ENCODE measurements at regions not wholly inside any gene's neighbourhood (a gene's known extent, or its start where the extent isn't known, plus 50 kb on each side); places are given as distances from the start of the nearest gene placed in this dataset.

- H3K4me1 Mint-ChIP-seq (ENCODE audit: low read depth in 2 of 2): no peaks in the 10 kb centered on the region
- H3K9me3 Mint-ChIP-seq: peaks cover 0 to 2% of the 10 kb centered on the region in 2 donors
- no peak overlapping the region for H3K27ac Mint-ChIP-seq
- ATAC-seq (replicated peaks) (no peak), DNase-seq (no peak)
- no peaks in the 10 kb centered on the region for H3K27me3 Mint-ChIP-seq
- H3K4me3 Mint-ChIP-seq: no peak overlapping the region
- no peaks in the 10 kb centered on the region for H3K36me3 Mint-ChIP-seq (ENCODE audit: insufficient read depth)
Observed at GRCh38 chr20:10953437-10953836, 279.6 kb upstream of the JAG1 start.

GRCh38 chr20:10954137-10954840 lies 280.5 kb upstream of the JAG1 start:
- Mint-ChIP-seq H3K27ac (no peak overlapping the region), H3K9me3 (peaks cover 0 to 2% of the 10 kb centered on the region in 2 donors), H3K36me3 (ENCODE audit: insufficient read depth) (no peaks in the 10 kb centered on the region), H3K4me1 (ENCODE audit: low read depth in 2 of 2) (no peaks in the 10 kb centered on the region), H3K27me3 (no peaks in the 10 kb centered on the region), H3K4me3 (no peak overlapping the region)
- DNase-seq (no peak), ATAC-seq (replicated peaks) (no peak)

DNA sequence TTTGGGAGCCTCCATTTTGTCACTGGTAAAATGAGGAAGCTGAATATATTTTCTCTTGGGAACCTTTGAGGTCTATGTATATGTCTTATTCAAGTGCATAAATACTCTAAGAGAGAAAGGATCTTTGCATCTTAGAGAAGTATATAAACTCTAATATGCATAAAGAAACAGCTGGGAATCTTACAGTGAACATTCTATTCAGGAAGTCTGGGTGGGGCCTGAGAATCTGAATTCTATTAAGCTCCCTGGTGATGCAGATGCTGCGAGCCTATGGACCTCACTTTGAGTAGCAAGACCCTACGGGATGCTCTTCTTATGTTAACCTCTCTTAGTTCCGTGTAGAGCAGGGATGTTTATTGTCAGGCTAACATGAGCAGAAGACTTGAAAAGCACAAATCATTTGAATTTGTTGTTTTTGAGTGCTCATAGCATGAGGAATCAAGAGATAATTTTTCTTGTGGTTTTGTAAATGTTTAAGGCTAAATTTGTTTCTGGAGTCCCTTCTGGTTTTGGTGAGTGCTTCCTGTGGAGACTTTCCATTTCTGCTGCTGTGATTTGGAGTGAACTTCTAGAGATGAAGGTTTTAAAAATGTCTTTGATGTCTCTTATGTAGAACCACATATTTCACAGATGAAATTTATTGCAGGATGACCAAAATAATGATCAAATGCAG lies 281.2 kb upstream of the JAG1 start:
- Mint-ChIP-seq H3K9me3 (peaks cover 0 to 2% of the 10 kb centered on the region in 2 donors), H3K27me3 (no peaks in the 10 kb centered on the region), H3K4me3 (no peak overlapping the region), H3K27ac (no peak overlapping the region), H3K4me1 (ENCODE audit: low read depth in 2 of 2) (no peaks in the 10 kb centered on the region), H3K36me3 (ENCODE audit: insufficient read depth) (no peaks in the 10 kb centered on the region)
- ATAC-seq (replicated peaks): no peak
- DNase-seq: no peak

- peaks cover 0 to 4% of the 10 kb centered on the region in 2 donors for H3K9me3 Mint-ChIP-seq
- no peaks in the 10 kb centered on the region for H3K27me3 Mint-ChIP-seq
- no peaks in the 10 kb centered on the region for H3K4me1 Mint-ChIP-seq (ENCODE audit: low read depth in 2 of 2)
- ATAC-seq (replicated peaks): no peak
- no peaks in the 10 kb centered on the region for H3K36me3 Mint-ChIP-seq (ENCODE audit: insufficient read depth)
- H3K27ac Mint-ChIP-seq: no peak overlapping the region
- H3K4me3 Mint-ChIP-seq: no peak overlapping the region
- no peak for DNase-seq
Observed at GRCh38 chr20:10958279-10958678, 284.5 kb upstream of the JAG1 start.

- H3K36me3 Mint-ChIP-seq (ENCODE audit: insufficient read depth): no peaks in the 10 kb centered on the region
- H3K9me3 Mint-ChIP-seq: peaks cover 0 to 4% of the 10 kb centered on the region in 2 donors
- H3K27ac Mint-ChIP-seq: no peak overlapping the region
- H3K4me3 Mint-ChIP-seq: no peak overlapping the region
- DNase-seq (no peak), ATAC-seq (replicated peaks) (no peak)
- no peaks in the 10 kb centered on the region for H3K4me1 Mint-ChIP-seq (ENCODE audit: low read depth in 2 of 2)
- H3K27me3 Mint-ChIP-seq: no peaks in the 10 kb centered on the region
Observed at GRCh38 chr20:10960416-10960815, 286.6 kb upstream of the JAG1 start.

- no peaks in the 10 kb centered on the region for H3K4me1 Mint-ChIP-seq (ENCODE audit: low read depth in 2 of 2)
- peaks cover 0 to 4% of the 10 kb centered on the region in 2 donors for H3K9me3 Mint-ChIP-seq
- no peak for ATAC-seq (replicated peaks)
- no peaks in the 10 kb centered on the region for H3K36me3 Mint-ChIP-seq (ENCODE audit: insufficient read depth)
- DNase-seq: no peak
- no peak overlapping the region for H3K4me3 Mint-ChIP-seq
- H3K27me3 Mint-ChIP-seq: no peaks in the 10 kb centered on the region
- no peak overlapping the region for H3K27ac Mint-ChIP-seq
Observed at GRCh38 chr20:10961651-10962288, 288.0 kb upstream of the JAG1 start.

- Mint-ChIP-seq H3K4me1 (ENCODE audit: low read depth in 2 of 2) (no peaks in the 10 kb centered on the region), H3K9me3 (peaks cover 0 to 4% of the 10 kb centered on the region in 2 donors), H3K27ac (no peak overlapping the region), H3K4me3 (no peak overlapping the region), H3K27me3 (no peaks in the 10 kb centered on the region), H3K36me3 (ENCODE audit: insufficient read depth) (no peaks in the 10 kb centered on the region)
- no peak for ATAC-seq (replicated peaks)
- no peak for DNase-seq
Observed at GRCh38 chr20:10962937-10963336, 289.1 kb upstream of the JAG1 start.

DNA sequence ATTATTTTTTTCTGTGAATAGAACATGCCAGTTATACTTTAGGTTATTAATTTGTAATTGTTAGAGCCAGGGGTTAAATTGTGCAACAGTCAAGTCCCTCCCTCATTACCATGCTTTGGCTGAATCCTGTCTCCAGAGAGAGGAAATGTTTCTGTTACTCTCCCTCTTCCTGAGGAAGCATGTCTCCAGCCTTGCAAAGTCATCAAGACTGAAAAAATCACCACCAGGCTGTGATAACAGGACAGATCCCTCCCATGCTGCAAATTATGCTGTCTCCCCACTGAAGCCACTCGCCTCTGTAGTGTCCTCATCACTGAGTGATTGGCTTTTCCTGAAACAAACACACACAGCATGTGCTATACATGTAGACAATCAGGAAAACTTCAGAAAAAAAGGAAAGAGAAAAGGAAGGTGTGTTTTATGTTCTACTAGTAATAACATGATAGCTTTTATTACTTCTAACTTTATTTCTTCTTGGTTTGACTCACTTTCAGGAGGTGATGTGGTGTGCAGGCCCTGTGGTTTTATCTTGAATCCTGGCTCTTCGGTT lies 290.0 kb upstream of the JAG1 start:
- Mint-ChIP-seq H3K27me3 (no peaks in the 10 kb centered on the region), H3K36me3 (ENCODE audit: insufficient read depth) (no peaks in the 10 kb centered on the region), H3K4me1 (ENCODE audit: low read depth in 2 of 2) (no peaks in the 10 kb centered on the region), H3K27ac (no peak overlapping the region), H3K4me3 (no peak overlapping the region), H3K9me3 (peaks cover 0 to 4% of the 10 kb centered on the region in 2 donors)
- ATAC-seq (replicated peaks) (no peak), DNase-seq (no peak)

- no peaks in the 10 kb centered on the region for H3K27me3 Mint-ChIP-seq
- ATAC-seq (replicated peaks): no peak
- H3K36me3 Mint-ChIP-seq (ENCODE audit: insufficient read depth): no peaks in the 10 kb centered on the region
- no peaks in the 10 kb centered on the region for H3K4me1 Mint-ChIP-seq (ENCODE audit: low read depth in 2 of 2)
- DNase-seq: no peak
- peaks cover 0 to 2% of the 10 kb centered on the region in 2 donors for H3K9me3 Mint-ChIP-seq
- no peak overlapping the region for H3K4me3 Mint-ChIP-seq
- no peak overlapping the region for H3K27ac Mint-ChIP-seq
Observed at GRCh38 chr20:10965936-10966470, 292.2 kb upstream of the JAG1 start.

DNA sequence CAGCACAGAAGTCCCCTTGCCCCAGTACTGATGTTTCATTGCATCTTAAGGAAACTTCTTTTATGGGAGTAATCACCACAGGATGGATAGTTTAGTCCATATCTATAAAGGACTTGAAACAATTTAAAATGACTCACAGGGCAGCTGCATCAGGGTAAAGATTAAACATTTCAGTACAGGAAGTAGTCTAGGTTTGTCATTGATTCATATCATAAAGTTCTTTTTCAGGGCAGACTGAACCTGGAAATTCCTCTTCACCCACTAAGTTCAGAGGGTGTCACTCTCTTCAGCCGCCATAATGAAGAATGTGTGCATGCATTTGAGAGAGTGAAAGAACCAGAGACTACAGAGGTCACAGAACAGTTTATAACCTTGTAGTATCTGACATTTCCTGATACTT lies 296.3 kb upstream of the JAG1 start:
- H3K36me3 Mint-ChIP-seq (ENCODE audit: insufficient read depth): no peaks in the 10 kb centered on the region
- H3K27me3 Mint-ChIP-seq: peaks cover 0 to 6% of the 10 kb centered on the region in 2 donors
- no peaks in the 10 kb centered on the region for H3K4me1 Mint-ChIP-seq (ENCODE audit: low read depth in 2 of 2)
- no peak for DNase-seq
- ATAC-seq (replicated peaks): no peak
- H3K9me3 Mint-ChIP-seq: peaks cover 7 to 16% of the 10 kb centered on the region in 2 donors
- no peak overlapping the region for H3K4me3 Mint-ChIP-seq
- H3K27ac Mint-ChIP-seq: no peak overlapping the region

- no peak overlapping the region for H3K4me3 Mint-ChIP-seq
- peaks cover 0 to 6% of the 10 kb centered on the region in 2 donors for H3K27me3 Mint-ChIP-seq
- no peak overlapping the region for H3K27ac Mint-ChIP-seq
- no peaks in the 10 kb centered on the region for H3K4me1 Mint-ChIP-seq (ENCODE audit: low read depth in 2 of 2)
- ATAC-seq (replicated peaks): no peak
- H3K9me3 Mint-ChIP-seq: peaks cover 7 to 16% of the 10 kb centered on the region in 2 donors
- H3K36me3 Mint-ChIP-seq (ENCODE audit: insufficient read depth): no peaks in the 10 kb centered on the region
- DNase-seq: no peak
Observed at GRCh38 chr20:10971096-10971495, 297.3 kb upstream of the JAG1 start.

DNA sequence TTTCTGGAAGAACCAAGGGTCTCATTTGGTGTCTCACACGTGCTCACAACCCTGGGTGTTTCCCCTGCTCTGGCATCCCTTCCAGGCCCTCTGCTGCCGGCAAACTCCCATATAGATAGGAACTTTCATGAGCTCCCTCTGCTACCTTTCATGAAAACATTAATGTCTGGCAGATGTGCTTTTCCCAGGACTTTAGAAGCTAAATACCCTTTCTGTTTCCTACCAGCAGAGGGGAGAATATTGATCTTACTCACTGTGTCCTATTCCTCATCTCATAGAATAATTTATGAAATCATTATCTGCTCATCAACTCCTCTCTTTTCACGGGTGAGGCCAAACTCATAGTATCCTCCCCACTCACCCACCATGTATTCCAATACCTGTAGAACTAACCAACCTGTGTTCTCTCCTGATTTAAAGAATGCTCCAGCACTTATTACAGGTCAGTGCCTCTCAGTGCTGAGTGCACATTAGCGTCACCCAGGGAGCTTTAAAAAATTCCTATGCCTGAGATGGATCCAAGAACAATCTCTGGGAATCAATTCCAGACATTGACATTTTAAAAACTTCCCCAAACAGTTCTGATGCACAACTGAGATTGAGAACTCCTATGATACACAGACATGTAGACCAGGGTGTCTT lies 298.5 kb upstream of the JAG1 start:
- Mint-ChIP-seq H3K4me1 (ENCODE audit: low read depth in 2 of 2) (no peaks in the 10 kb centered on the region), H3K27me3 (peaks cover 0 to 6% of the 10 kb centered on the region in 2 donors), H3K9me3 (peaks cover 9 to 16% of the 10 kb centered on the region in 2 donors), H3K27ac (no peak overlapping the region), H3K36me3 (ENCODE audit: insufficient read depth) (no peaks in the 10 kb centered on the region), H3K4me3 (no peak overlapping the region)
- DNase-seq (no peak), ATAC-seq (replicated peaks) (no peak)

DNA sequence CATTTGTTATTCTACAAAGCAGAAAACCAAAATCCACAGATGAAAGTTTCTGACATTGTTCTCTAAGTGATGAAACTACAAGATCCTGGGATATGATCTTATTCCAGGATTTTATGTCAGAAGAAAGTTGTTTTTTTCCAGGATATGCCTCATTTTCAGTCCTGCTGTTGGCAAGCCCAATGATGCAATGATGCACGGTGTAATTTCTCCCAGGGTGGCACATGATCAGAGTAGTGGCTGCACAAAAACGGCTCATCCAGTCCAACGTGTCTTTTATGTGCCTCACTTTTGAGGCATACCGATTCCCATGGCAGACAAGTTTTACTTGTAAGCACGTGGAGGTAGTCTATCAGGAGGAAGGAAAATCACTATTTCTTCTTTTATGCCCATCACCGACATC lies 302.3 kb upstream of the JAG1 start:
- peaks cover 0 to 6% of the 10 kb centered on the region in 2 donors for H3K27me3 Mint-ChIP-seq
- DNase-seq (no peak), ATAC-seq (replicated peaks) (no peak)
- H3K4me1 Mint-ChIP-seq (ENCODE audit: low read depth in 2 of 2): no peaks in the 10 kb centered on the region
- no peak overlapping the region for H3K27ac Mint-ChIP-seq
- H3K4me3 Mint-ChIP-seq: no peak overlapping the region
- peaks cover 9 to 16% of the 10 kb centered on the region in 2 donors for H3K9me3 Mint-ChIP-seq
- no peaks in the 10 kb centered on the region for H3K36me3 Mint-ChIP-seq (ENCODE audit: insufficient read depth)

Data from effector memory CD8-positive, alpha-beta T cell (primary cell).